Renal cortical epithelial cell (primary cell): ENCODE measurements at regions not wholly inside any gene's neighbourhood (a gene's known extent, or its start where the extent isn't known, plus 50 kb on each side); places are given as distances from the start of the nearest gene placed in this dataset.

ENCODE experiments used
- DNase-seq: peaks from one replicate; pipeline ENCODE4 v3.0.0-alpha.2; 2011; ENCODE audit warnings: low read depth

- no peak for DNase-seq
These were observed 419.8 kb downstream of the CETN3 start for GRCh38 chr5:89989776-89990175.

- DNase-seq, result no peak
These were observed 420.4 kb downstream of the CETN3 start for GRCh38 chr5:89988998-89989655.

GRCh38 chr5:89988129-89988810 lies 421.3 kb downstream of the CETN3 start:
- no peak for DNase-seq

- DNase-seq, result no peak
These were observed 426.3 kb downstream of the CETN3 start for GRCh38 chr5:89983216-89983615.

GRCh38 chr5:89981878-89982773 lies 427.4 kb downstream of the CETN3 start:
- no peak for DNase-seq

- DNase-seq, result no peak
These were observed 428.5 kb downstream of the CETN3 start for GRCh38 chr5:89981021-89981420.

GRCh38 chr5:89973516-89973915 lies 436.0 kb downstream of the CETN3 start:
- DNase-seq, result no peak

- no peak for DNase-seq
These were observed 436.7 kb downstream of the CETN3 start for GRCh38 chr5:89972901-89973300.

- peak; percentile 13 for DNase-seq
These were observed 440.6 kb downstream of the CETN3 start for GRCh38 chr5:89968958-89969381.

GRCh38 chr5:89967771-89968444 lies 441.6 kb downstream of the CETN3 start:
- DNase-seq, result no peak

GRCh38 chr5:89956838-89957237 lies 452.7 kb downstream of the CETN3 start:
- no peak for DNase-seq

GRCh38 chr5:89954916-89955315 lies 454.6 kb downstream of the CETN3 start:
- DNase-seq, result no peak

GRCh38 chr5:89951876-89952275 lies 457.7 kb downstream of the CETN3 start:
- no peak for DNase-seq

- DNase-seq, result no peak
These were observed 459.3 kb downstream of the CETN3 start for GRCh38 chr5:89950234-89950633.

GRCh38 chr5:89948977-89949376 lies 460.6 kb downstream of the CETN3 start:
- DNase-seq, result no peak

GRCh38 chr5:89946916-89947315 lies 462.6 kb downstream of the CETN3 start:
- peak; percentile 11 for DNase-seq

- DNase-seq, result no peak
These were observed 463.0 kb downstream of the CETN3 start for GRCh38 chr5:89946508-89946907.

GRCh38 chr5:89942171-89942570 lies 467.4 kb downstream of the CETN3 start:
- no peak for DNase-seq

GRCh38 chr5:89936576-89936975 lies 473.0 kb downstream of the CETN3 start:
- DNase-seq, result no peak

GRCh38 chr5:89934069-89934468 lies 475.5 kb downstream of the CETN3 start:
- no peak for DNase-seq

GRCh38 chr5:89932771-89933181 lies 476.8 kb downstream of the CETN3 start:
- DNase-seq, result no peak
